GM12891 (cell line): ENCODE measurements at regions not wholly inside any gene's neighbourhood (a gene's known extent, or its start where the extent isn't known, plus 50 kb on each side); places are given as distances from the start of the nearest gene placed in this dataset.

ENCODE experiments used
- PAX5 ChIP-seq: IDR thresholded peaks from 2 replicates; pipeline ENCODE4 v1.6.1; 2011; ENCODE audit warnings: low read length, moderate library complexity, mild to moderate bottlenecking; ENCODE audit not compliant: insufficient read depth, severe bottlenecking
- POLR2A ChIP-seq: IDR thresholded peaks from 2 replicates; pipeline ENCODE4 v1.6.1; 2011; ENCODE audit warnings: low read depth, low read length, control low read depth
- POLR2AphosphoS5 ChIP-seq: IDR thresholded peaks from 2 replicates; pipeline ENCODE4 v1.6.1; 2011; ENCODE audit warnings: low read depth, low read length, control low read depth
- POU2F2 ChIP-seq: IDR thresholded peaks from 2 replicates; pipeline ENCODE4 v1.6.1; 2011; ENCODE audit warnings: low read depth, mild to moderate bottlenecking, control low read depth, low read length, moderate library complexity
- SPI1 ChIP-seq: IDR thresholded peaks from 2 replicates; pipeline ENCODE4 v1.6.1; 2011; ENCODE audit warnings: low read depth, low read length, control low read depth
- TAF1 ChIP-seq: IDR thresholded peaks from 2 replicates; pipeline ENCODE4 v1.6.1; 2011; ENCODE audit warnings: low read depth, low read length, control low read depth

DNA sequence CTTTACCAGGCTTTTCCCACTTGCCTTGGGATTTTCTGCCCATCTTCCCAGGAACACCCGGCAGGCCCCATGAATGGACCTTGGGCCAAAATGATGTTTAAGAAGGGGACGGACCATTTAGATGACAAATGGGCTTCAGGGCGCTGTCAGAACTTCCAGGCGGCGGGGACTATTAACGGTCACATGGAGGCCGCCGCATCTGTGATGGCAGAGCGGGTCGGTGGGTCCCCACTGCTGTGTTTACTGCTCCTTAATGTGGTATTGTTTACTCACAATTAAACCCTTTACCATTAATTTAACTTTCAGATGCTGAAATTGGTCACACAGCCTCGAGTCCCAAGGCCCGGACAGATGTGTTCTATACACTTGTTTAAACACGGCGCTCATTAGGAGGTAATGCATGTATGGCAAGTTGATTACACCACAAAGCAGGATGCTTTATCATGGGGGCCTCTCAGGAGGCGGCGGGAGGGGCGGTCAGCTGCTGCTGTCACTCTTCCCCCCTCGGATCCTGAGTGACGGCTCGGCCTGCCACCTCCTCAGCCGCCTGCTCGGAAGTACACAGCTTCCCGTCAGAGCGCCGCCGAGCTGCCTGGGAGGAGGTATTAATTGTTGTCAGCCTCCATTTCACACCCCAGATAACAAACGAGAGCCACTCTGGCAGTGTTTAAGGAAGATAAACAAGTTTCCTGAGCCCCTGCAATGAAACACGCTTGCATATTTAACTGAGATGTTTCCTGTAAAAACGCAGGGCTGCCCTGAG is 83.9 kb upstream of the IRX3 start:
- no peak for TF ChIP-seq POU2F2
- no peak for TF ChIP-seq POLR2A
- TF ChIP-seq POLR2AphosphoS5, result no peak
- TF ChIP-seq PAX5, result no peak
- no peak for TF ChIP-seq TAF1
- no peak for TF ChIP-seq SPI1
